ENCODE measurements at regions not wholly inside any gene's neighbourhood (a gene's known extent, or its start where the extent isn't known, plus 50 kb on each side); places are given as distances from the start of the nearest gene placed in this dataset.
"Not testable (repeated sequence)": the region's sequence is repeated elsewhere in the genome, so short reads cannot be mapped to it uniquely, and the experiment has no call there.

DNA sequence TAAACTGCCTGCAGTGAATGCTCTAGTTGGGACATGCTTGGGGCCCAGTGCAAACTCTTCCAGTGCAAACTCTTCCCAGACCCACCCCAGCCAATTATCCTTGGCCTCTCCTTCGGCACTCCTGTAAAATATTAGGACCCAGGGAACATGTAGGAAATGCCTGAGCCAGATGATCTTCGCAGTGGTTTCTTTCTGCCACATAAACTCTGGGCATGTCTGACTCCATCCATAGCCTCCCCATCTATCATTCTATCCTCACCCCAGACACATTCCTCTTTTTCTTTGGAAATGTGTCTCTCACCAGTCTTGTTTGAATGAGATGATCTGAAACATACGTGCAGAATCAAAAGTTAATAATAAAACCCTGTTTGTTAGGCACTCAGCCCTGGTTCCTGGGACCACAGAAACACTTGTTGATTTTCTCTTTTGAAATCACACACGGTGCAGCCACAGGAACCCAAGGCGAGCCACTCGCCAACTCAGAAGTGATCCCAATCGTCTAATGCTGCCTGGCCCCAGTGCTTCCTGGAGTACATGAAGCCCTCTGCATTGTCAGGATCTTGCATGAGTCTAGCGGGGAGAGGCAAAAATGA, 108.9 kb upstream of the CST7 start:
- DNase-seq = peak; percentile 24

DNA sequence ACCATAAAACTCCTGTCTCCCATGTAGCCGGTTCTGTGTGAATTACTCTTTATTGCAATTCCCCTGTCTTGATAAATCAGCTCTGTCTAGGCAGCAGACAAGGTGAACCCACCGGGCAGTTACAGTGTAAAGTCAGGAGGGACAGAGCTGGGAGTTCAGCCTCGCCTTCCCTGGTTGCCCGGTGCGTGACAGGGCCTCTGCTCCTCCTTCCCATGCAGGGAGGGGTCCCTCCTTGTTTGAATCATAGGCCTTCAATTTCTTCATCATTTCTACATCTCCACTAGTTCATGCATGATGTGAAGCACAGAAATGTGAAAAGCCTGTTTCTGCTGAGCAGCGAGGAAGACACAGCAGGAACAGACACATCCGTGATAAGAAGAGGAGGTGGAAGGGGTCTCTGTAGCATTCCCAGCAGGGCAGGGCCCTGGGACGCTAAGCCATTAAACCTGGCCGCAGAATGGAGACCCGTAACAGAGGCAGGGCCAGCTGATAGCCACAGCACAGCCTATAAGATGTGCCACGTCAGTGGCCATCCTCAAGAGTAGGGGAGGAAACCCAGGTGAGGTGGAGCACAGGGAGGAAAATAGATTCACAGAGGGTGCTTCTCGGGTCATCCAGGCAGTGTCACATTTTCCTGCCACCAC, 106.7 kb upstream of the CST7 start:
- DNase-seq = no peak

DNA sequence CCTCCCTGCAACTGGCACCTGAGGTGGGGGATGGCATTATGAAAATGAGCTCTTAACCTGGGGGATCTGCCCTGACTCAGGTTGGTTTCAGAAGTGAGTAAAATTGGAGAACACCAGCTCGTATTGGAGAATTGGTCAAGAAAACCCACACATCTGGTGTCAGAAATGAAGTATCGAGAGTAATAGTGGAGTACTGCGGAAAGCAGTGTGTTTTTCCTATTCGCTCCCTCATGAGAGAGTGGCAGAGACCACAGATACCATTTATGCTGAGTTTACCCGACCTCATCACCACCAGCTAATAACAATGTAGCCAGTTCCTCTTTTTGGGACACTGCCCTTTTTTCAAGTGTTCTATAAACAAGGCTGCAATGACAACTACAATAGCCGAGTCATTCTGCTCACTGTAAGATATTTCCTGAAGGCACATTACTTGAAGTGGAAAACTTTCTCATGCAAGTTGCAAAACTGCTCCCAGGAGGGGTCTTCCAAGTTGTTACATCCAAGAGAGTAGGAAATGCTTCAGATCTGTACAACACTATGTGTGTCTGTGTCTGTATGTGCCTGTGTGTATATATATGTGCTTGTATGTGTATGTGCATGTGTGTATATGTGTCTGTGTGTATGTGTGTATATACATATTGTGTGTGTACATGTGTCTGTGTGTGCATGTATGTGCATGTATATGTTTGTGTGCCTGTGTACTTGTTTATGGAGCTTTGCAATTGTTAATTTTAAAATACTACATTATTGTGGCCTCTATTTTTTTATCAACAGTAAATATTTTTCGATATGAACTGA, 106.0 kb upstream of the CST7 start:
- DNase-seq = no peak

DNA sequence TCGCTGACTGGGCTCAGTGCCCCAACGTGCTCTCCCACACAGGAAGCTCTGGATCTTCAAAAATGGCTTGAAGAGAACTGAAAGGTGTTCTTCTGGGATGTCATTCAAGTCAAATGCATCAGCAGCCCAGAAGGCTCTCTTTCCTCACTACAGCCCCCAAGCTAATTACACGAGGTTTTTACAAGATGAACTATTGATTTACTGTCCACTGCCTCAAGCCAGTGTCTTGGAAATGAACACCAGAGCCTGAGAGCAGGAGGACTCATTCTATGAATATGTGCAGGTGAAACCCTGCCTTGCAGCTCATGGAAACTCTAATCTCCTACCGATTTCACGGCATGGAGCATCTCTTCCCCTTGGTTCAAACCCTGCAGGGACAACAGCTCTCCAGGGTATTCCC, 98.9 kb upstream of the CST7 start:
- DNase-seq = peak; percentile 55

DNA sequence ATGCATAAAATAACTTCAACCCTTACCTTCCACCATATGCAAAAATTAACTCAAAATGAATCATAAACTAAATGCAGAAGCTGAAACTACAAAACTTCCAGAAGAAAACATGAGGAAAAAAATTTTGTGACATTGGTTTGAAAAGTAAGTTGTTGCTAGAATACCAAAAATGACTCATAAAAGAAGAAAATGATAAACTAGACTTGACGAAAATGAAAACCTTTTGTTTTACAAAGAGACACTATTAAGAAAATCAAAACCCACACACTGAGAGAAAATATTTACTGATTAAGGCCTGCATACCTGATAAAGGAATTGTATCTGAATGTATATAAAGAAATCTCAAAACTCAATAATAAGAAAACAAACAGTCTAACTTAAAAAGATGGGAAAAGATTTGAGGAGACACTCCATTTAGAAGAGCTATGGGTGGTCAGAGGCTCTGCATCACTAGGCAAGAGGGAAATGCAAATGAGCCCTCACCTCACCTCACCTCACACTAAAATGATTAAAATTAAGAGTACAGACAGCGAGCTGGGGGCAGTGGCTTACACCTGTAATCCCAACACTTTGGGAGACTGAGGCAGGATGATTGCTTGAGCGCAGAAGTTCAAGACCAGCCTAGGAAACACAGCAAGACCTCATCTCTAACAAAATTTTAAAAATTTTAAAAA, 97.6 kb upstream of the CST7 start:
- no peak for DNase-seq

DNA sequence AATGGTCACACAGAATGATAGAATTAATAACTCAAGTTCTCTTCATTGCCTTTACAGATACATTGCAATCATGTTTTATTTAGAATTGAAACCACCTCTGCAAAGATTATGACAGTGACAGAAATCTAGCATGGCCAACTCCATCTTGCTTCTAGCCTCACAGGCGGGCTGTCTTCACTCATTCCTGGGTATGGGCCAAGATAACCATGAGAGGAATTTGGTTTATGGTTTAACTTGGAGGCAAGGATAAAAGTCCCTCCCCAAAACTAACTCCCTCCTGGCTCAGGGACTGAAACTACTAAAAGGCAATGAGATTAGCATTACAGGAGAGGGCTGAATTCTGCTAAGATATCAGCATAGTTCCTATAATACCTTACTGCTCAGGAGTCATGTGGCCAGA, 95.2 kb upstream of the CST7 start:
- no peak for DNase-seq

DNA sequence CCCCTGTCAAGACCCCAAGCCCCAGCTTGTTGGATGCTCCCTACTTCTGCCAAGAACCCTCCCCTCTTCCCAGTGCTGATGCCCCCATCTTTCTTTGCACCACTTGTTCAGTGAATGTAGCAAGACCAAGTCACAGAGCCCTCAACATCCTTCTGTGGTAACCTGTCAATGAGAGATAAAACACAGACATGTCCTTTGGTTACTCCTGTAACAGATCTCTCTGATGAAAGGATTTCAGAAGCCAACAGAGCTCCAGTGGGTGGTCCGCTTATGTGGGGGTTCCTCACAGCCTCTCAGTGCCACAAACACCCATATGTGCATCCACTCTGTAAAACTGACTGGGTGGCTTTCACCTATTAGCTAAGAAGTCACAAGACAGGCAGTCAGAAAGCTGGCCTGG, 93.2 kb upstream of the CST7 start:
- no peak for DNase-seq

DNA sequence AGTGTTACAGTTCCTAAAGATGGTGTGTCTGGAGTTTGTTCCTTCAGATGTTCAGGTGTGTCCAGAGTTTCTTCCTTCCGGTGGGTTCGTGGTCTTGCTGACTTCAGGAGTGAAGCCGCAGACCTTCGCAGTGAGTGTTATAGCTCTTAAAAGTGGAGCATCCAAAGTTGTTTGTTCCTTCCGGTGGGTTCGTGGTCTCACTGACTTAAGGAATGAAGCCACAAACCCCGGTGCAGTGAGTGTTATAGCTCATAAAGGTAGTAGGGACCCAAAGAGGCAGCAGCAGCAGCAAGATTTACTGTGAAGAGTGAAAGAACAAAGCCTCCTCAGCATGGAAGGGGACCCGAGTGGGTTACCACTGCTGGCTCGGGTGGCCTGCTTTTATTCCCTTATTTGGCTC, 90.6 kb upstream of the CST7 start:
- not testable (repeated sequence) for DNase-seq

DNA sequence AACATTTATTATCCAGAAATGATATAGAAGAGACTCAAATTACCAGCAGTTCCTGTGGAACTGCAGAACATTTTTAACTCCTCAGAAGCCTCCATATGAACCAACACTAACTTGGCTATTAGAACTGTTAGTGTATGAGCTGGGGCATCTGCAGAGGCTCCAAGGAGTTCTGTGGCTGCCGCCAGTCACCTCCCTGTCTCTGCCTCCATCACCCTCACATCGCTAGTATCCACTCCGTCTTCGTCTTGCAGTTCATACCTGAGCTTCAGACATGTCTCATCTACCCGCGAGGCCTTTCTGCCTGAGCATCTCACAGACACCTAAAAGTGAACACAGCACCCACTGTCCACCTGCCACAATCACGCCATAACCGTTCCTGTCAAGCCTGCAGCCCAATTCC, 89.5 kb upstream of the CST7 start:
- no peak for DNase-seq

DNA sequence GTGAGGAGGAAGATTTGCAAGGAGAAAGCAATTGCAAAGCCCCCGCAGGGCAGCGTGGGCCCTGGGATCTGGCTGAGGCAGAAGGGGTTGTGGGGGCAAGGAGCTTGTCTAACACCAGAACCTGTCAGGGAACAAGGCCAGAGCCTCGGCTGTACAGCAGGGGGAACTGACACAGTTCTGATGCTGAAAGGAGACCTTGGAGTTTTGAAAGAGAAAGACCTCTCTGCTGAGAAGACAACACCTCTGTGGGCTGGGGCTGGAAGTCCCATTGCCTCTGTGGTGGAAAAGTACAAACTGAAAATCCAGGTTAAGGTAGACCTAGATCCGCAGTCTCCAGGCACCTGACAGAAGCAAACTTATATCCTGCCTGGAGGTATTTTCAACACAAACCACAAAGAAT, 86.9 kb upstream of the CST7 start:
- DNase-seq = no peak

DNA sequence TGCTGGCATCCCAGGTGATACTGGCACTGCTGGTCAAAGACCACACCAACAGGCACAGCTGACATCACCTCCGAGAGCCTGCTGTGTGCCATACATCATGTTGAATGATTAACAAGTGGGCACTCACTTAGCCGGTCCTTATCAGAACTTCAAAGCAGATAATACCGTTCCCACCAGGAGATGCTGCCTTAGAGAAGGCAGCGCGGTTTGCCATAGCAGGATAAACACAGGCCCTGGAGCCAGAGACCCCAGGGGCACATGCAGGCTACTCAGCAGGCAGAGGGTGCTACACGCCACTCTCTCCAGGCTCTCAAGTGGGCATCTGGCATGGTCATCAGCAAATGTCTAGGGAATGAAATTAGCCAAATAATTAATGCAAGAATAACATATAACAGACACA, 86.5 kb upstream of the CST7 start:
- no peak for DNase-seq

DNA sequence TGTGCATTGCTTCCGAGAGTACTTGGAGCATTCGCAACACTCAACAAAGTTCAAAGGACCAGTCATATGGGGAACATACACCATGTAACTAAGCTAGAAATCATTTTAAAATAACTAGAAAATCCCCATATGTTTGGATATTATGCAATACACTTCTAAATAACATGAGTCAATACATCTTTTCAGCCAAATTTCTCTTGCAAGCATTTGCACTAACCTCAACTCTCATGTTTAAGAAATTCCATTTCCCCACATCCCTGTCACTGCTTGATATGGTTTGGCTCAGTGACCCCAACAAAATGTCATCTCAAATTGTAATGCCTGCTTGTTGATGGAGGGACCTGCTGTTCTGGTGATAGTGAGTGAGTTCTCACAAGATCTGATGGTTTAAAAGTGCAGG, 85.7 kb upstream of the CST7 start:
- peak; percentile 11 for DNase-seq

DNA sequence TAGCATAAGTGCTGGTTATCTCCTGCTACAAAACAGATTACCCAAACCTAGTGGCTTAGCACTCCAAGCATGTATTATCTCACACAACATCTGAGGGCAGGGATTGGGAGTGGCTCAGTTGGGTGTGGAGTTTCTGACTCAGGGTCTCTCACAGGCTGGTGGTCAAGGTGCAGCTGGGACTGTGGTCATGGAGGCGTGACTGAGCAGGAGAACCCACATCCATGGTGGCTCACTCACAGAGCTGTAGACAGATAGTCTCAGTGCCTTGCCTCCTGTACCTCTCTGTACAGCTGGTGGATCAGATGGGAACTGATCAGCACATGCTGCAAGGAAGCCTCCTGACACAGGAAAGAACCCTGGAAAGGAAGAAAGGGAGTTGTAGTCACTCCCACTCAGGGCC, 83.1 kb upstream of the CST7 start:
- DNase-seq = no peak

DNA sequence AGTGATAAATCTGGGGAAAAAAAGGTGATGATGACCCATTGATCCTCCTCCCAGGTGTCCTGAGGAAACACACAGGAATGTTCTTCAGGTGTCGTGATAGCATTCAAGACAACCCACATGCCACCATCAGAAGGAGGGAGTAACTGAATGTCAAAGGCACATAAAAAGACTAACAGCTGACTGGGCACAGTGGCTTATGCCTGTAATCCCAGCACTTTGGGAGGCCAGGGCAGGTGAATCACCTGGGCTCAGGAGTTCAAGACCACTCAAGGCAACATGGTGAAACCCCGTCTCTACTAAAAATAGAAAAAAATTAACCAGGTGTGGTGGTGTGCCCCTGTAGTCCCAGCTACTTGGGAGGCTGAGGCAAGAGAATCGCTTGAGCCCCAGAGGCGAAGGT, 82.3 kb upstream of the CST7 start:
- DNase-seq = no peak

DNA sequence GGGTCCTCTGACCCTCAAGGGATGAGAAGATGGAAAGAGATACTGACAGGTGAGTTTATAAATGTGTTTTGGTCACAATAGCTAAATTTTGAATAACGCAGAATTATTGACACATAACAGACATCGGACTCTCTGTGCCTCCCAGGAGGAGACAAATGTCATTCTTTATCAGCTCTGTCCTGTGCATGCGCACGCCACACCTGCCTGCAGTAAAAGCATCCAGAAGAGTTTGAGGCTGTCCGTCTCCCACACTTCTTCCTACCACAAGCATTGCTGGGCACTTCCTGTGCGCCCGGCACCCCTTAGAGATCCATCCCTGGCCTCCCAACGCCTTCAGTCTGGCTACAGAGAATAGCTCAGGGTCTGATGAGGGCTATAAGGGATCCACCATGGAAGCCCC, 81.5 kb upstream of the CST7 start:
- peak; percentile 1 for DNase-seq

DNA sequence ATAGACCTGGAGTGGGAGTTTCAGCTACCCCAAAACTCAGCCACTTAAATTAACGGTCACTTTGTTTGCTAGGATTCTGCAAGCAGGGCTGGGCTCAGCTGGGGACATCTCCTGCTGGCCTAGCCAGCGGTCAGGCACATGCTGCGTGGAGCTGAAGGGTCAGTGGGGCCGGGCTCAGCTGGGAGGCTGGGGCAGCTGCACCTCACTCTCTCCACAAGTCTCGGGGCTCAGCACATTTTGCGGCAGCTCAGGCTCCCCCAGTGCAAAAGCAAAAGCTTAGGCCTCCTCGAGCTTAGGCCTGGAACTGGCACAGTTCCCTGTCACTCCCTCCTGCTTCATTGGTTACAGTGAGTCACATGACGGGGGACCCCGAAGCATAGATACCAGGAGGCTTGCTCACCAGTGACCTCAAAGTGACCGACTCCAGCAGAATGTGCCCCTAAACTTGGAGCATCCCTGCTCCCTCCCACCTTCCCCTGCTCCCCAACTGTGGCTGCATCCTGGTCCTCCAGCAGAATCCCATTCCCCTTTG, 80.6 kb upstream of the CST7 start:
- no peak for DNase-seq

DNA sequence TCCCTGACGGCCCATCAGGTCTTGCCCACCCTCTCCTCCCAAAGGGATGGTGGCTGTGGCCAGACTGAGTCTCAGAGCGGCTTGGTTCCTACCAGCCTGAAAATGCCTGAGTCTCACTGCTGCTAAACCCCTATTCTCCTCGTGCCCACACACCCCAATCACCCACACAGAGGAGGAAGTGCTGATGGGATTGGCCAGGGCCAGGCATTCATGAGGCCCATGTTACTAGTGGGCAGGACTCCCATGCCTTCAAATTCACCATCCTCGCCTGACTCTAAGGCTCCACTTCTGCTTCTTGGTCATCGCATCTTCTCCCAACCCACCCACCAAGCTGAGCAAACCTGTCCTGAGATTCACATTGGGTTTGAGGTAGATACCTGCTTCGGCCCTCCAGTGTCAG, 80.1 kb upstream of the CST7 start:
- no peak for DNase-seq

DNA sequence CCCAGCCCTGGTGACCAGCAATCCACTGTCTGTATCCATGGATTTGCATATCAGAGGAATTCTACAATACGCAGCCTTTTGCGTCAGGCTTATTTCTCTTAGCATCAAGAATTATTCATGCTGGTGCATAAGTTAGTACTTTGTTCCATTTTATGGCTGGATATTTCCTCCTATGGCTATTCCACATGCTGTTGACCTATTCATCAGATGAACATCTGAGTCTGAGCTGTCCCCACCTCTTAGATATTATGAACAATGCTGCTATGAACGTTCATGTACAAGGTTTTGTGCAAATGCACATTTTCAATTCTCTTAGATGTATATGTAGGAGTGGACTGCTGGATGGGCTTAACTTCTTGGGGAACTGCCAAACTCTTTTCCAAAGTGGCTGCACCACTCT, 79.0 kb upstream of the CST7 start:
- no peak for DNase-seq

DNA sequence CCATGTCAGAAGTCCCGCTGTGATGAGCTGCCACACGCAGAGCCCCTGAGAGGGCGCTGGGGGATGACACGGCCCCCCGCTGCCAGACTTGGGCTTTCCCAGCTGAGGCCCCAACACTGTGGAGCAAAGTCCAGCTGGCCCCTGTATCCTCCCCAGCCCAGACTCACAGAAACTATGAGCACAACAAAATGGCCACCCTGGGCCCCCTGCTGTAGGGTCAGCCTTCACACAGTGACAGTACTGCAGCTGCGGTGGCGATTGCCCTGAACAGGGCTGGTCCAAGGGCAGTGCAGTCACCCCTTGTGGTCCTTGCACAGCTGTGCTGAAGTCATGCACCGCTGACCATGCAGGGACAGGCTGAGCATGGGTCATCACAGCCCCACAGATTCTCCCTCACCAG, 78.2 kb upstream of the CST7 start:
- peak; percentile 17 for DNase-seq

DNA sequence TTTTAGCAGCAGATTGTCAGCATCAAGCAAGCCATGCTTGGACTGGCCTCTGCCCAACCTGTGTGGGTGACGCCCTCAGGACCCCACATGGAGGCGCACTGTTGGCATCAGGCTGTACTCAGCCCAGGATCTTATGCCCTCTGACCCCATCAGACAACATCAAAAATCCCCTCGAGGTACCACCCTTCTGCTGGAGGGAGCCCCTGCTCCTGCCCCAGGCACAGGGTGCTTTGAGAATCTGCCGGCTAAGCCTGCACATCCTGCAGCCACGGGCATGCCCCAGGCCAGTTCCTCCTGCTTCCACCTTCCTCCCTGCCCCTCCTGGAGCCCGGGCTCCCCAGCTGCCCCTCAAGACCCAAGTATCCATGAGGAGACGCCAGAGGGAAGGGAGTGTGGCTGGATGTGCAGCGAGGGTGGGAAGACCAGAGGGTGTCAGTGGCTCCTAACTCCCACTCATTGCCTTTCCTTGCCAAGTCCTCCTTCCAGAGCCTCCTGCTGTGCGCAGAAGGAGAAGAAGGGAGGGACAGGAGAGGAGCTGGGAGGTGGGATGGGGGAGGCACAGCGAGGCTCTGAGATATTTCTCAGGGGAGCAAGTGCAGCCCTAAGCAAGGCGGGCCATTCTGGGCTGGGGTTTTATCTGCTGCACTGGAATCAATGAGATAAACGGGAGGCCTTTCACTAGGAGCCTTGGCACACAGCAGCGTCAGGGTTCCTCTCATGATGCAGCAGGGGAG, 77.4 kb upstream of the CST7 start:
- DNase-seq = peak; percentile 8

DNA sequence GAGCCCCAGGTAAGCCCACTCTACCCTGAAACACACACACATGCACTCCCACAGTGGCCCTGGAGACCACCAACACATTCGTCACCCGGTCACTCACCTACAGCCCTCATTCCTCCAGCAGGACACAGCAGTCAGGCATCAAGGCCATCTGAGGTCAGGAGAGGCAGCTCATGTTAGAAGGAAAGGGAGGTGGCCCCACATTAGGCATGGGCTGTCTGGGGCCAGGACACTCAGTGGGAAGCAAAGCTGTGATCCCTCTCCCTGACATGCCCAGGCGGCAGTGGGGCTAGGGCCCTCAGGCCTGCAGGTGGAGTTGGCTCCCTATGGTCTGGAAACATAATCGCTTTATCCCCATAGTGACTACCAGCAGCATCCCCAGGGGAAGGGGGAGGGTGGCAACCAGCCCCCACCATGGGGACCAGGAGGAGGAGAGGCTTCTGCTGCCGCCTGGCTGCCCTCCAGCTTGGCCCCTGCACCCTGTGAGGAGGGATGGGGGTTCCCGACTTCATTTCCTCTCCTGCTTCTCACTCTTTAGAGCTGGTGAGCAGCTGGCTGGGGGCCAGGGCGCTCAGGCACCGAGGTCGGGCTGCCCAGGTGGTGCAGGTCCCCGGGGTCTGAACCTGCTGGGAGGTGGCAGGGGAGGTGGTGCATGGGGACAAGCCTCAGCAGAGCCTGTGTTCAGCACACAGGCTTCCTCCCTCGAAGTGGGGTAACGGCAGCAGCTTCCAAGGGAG, 76.6 kb upstream of the CST7 start:
- DNase-seq = peak; percentile 7

DNA sequence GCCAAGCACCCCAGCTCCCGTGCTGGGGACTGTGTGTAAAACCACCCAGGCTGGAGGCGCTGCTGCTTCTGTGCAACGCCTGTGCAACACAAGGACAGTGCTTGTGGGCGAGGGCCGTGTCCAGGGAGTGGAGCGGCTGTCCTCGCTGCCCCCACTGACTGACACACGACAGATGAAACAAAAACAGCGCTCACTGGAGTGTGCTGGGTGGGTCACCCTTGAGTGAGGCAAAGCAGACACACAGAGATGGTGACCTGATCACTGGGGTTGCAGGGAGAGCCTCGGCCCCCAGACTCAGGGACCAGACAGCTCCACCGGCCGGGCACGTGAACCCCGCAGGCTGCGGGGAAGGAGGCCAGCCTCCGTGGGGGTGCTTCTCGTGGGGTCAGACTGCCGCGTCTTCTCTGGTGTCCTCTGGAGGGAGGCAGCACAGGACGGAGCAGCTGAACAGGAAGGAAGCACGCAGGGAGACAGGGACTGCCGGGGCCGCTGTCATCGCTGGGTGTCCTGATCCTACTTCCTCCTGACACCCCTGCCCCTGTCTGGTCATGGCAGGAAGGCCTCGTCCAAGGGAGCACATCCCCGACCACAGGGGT, 75.9 kb upstream of the CST7 start:
- peak; percentile 1 for DNase-seq

All from eye (tissue), 1 donor.